ENCODE measurements at regions not wholly inside any gene's neighbourhood (a gene's known extent, or its start where the extent isn't known, plus 50 kb on each side); places are given as distances from the start of the nearest gene placed in this dataset.

DNA sequence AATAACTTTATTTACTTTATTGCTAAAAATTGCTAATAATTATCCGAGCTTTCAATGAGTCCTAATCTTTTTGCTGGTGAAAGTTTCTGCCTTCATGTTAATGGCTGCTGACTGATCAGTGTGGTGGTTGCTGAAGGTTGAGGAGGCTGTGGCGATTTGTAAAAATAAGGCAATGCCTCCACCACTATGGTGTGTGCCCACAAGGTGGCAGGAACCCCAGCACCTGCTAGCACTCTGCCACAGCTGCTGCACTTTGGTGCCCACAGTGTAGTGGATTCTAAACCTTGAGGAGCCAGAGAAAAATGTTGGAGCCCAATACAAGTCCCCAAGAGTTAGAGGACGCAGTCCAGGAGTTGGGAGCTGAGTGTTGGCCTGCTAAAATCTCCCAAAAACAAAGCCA lies 1237.1 kb downstream of the PCDH19 start:
- no peaks in the 10 kb centered on the region for H3K36me3 Mint-ChIP-seq
- ChIA-PET CTCF (no interaction called here), POLR2A (no interaction called here)
- no peaks in the 10 kb centered on the region for H3K27me3 Mint-ChIP-seq
- intact Hi-C loops (cut with micrococcal nuclease), result no loop called here
- H3K27ac Mint-ChIP-seq, result no peak overlapping the region
- no peaks in the 10 kb centered on the region for H3K4me1 Mint-ChIP-seq (ENCODE audit: low read depth)
- no peak overlapping the region for H3K4me3 Mint-ChIP-seq
- no peaks in the 10 kb centered on the region for H3K9me3 Mint-ChIP-seq
- DNase-seq, result no peak

DNA sequence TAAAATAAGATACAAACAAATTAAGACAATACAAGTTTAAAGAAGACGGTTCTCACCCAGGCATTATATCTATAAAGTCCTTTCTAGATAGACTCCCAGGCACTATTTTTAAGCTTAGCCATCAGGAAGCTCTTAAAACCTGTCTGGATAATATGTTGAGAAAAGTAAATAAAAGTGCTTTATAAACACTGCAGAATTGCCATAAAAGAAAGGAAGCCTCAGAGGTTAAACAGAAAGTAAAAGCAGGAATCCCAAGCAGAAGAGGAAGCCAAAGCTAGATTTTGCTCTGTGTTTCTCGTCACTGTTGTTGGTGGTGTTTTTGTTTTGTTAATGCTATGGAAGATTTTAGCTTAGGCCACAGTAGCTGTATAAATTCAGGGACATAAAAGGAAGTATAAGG lies 1267.3 kb downstream of the PCDH19 start:
- ChIA-PET POLR2A (no interaction called here), CTCF (no interaction called here)
- DNase-seq, result no peak
- peaks cover 10% of the 10 kb centered on the region for H3K9me3 Mint-ChIP-seq
- H3K27me3 Mint-ChIP-seq, result no peaks in the 10 kb centered on the region
- H3K4me3 Mint-ChIP-seq, result no peak overlapping the region
- H3K36me3 Mint-ChIP-seq, result no peaks in the 10 kb centered on the region
- no peaks in the 10 kb centered on the region for H3K4me1 Mint-ChIP-seq (ENCODE audit: low read depth)
- H3K27ac Mint-ChIP-seq, result no peak overlapping the region
- intact Hi-C loops (cut with micrococcal nuclease), result no loop called here

DNA sequence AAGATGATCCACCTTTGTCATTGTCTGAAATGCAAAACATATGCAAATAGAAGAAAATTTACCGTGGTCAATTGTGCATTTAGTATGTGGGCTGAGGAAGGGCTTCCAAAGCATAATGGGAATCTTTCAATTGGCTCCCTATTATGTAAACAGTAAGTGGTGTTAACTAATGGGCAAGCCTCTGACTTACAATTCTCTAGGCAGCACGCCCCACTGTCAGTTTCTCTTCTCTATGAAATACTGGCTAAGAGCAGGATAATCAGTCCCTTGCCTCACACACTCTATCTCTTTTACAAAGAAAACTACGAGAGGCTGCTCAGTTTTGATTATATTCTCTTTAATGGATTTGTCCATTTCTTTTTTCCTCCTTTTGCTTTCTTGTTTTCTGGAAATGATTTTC lies 1272.6 kb downstream of the PCDH19 start:
- Mint-ChIP-seq H3K4me3 (no peak overlapping the region), H3K27me3 (no peaks in the 10 kb centered on the region), H3K4me1 (ENCODE audit: low read depth) (no peaks in the 10 kb centered on the region), H3K9me3 (no peaks in the 10 kb centered on the region), H3K36me3 (no peaks in the 10 kb centered on the region), H3K27ac (no peak overlapping the region)
- DNase-seq, result no peak
- POLR2A ChIA-PET, result no interaction called here
- intact Hi-C loops (cut with micrococcal nuclease), result no loop called here
- CTCF ChIA-PET, result no interaction called here

DNA sequence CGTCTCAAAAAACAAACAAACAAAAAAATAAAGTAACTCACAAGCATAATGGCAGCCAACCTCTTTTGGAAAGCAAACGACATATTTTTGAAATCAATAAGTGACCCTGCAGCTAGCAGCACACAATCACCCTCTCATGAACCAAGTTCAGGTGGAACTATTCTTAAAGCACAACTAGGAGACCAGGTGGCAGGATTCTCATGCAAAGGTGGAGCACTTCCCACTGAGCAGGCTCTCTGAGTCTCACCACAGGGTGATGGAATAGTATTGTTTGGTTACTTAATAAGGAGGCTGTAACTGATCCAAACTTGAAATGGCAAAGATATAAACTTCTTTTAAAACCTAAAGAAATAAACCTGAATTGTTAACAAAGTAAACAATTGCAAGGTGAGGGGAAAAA lies 1293.1 kb downstream of the PCDH19 start:
- no peak overlapping the region for H3K4me3 Mint-ChIP-seq
- H3K27me3 Mint-ChIP-seq, result no peaks in the 10 kb centered on the region
- H3K27ac Mint-ChIP-seq, result no peak overlapping the region
- no peaks in the 10 kb centered on the region for H3K36me3 Mint-ChIP-seq
- POLR2A ChIA-PET, result no interaction called here
- CTCF ChIA-PET, result no interaction called here
- no peak for DNase-seq
- no peaks in the 10 kb centered on the region for H3K9me3 Mint-ChIP-seq
- no peaks in the 10 kb centered on the region for H3K4me1 Mint-ChIP-seq (ENCODE audit: low read depth)
- intact Hi-C loops (cut with micrococcal nuclease), result no loop called here

DNA sequence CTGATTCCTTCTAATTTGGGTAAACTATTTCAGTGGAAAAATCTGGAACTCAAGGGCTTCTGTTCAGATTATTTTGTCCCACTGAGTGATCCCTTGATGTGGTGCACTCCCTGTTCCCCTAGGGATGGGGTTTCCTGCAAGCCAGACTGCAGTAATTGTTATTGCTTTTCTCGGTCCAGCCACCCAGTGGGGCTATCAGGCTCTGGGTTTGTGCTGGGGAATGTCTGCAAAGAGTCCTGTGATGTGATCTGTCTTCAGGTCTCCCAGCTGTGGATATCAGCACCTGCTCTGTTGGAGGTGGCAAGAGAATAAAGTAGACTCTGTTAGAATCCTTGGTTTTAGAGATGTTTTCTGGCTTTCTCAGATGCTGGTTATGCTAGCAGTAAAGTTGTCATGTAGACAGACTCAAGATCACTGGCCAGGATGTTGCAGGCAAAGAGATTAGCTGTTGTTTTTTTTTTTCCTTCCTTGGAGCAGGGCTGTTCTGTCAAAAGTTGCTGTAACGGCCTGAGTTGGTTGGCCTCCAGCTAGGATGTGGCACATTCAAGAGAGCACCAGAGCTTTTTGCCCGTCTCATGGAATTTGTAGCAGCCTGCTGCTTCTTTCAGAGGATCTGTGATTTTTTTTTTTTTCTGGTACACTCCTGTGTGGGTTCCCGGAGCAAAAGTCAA lies 1314.0 kb downstream of the PCDH19 start:
- intact Hi-C loops (cut with micrococcal nuclease), result no loop called here
- Mint-ChIP-seq H3K27ac (no peak overlapping the region), H3K27me3 (no peaks in the 10 kb centered on the region), H3K9me3 (peaks cover 4% of the 10 kb centered on the region), H3K4me3 (no peak overlapping the region), H3K4me1 (ENCODE audit: low read depth) (no peaks in the 10 kb centered on the region), H3K36me3 (no peaks in the 10 kb centered on the region)
- CTCF ChIA-PET, result no interaction called here
- POLR2A ChIA-PET, result no interaction called here
- no peak for DNase-seq

DNA sequence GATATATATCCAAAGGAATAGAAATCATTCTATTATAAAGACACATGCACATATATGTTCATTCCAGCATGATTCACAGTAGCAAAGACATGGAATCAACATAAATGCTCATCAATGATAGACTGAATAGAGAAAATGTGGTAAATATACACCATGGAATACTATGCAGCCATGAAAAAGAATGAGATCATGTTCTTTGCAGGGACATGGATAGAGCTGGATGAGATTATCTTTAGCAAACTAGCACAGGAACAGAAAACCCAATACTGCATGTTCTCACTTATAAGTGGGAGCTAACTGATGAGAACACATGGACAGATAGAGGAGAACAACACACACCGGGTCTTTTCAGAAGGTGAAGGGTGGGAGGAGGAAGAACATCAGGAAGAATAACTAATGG lies 1318.6 kb downstream of the PCDH19 start:
- ChIA-PET CTCF (no interaction called here), POLR2A (no interaction called here)
- intact Hi-C loops (cut with micrococcal nuclease), result no loop called here
- Mint-ChIP-seq H3K27me3 (no peaks in the 10 kb centered on the region), H3K36me3 (no peaks in the 10 kb centered on the region), H3K9me3 (peaks cover 20% of the 10 kb centered on the region), H3K4me3 (no peak overlapping the region), H3K4me1 (ENCODE audit: low read depth) (no peaks in the 10 kb centered on the region), H3K27ac (no peak overlapping the region)
- DNase-seq, result no peak

DNA sequence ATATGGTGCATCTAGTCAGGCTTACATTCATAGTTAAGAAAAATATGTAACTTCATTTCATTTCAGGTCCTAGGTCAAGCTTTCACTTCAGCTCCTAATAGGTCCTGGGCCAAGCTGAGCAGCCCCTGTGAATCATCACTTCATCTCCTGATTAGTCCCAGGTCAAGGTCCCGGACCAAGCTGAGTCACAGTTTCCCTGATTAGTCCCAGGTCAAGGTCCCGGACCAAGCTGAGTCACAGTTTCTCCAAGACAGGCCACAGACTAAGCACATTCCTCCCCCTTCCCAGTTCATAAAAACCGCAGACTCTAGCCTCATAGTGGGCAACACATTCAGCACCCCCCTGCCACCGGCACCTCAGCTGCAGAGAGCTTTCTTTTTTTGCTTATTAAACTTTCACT lies 1331.8 kb downstream of the PCDH19 start:
- intact Hi-C loops (cut with micrococcal nuclease), result no loop called here
- POLR2A ChIA-PET, result no interaction called here
- CTCF ChIA-PET, result no interaction called here

DNA sequence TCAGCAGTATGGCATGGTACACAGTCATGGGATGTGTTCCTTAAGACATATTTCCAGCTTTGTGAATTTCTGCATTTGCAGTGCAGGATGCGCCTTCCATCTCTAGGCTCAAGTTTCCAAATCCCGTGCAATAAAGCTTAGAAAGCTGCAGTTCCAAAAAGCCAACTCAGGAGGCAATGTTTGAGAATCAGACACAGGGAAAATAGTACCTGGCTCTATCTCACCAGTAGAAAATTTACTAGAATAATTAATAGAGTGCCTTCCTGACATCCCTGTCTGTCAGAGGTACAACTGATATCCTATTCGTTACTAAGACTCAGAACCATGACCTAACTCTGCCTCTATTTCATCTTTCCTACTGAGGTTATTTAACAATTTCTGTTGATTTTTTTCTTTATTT lies 1333.0 kb downstream of the PCDH19 start:
- H3K27ac Mint-ChIP-seq, result no peak overlapping the region
- CTCF ChIA-PET, result no interaction called here
- no peaks in the 10 kb centered on the region for H3K4me1 Mint-ChIP-seq (ENCODE audit: low read depth)
- intact Hi-C loops (cut with micrococcal nuclease), result no loop called here
- DNase-seq, result no peak
- no peak overlapping the region for H3K4me3 Mint-ChIP-seq
- H3K36me3 Mint-ChIP-seq, result no peaks in the 10 kb centered on the region
- no peaks in the 10 kb centered on the region for H3K9me3 Mint-ChIP-seq
- no peaks in the 10 kb centered on the region for H3K27me3 Mint-ChIP-seq
- POLR2A ChIA-PET, result no interaction called here

More for the DNA sequence above, 1331.8 kb downstream of the PCDH19 start:
- H3K4me3 Mint-ChIP-seq, result no peak overlapping the region
- H3K27ac Mint-ChIP-seq, result no peak overlapping the region
- H3K4me1 Mint-ChIP-seq (ENCODE audit: low read depth), result no peaks in the 10 kb centered on the region
- no peaks in the 10 kb centered on the region for H3K9me3 Mint-ChIP-seq
- H3K36me3 Mint-ChIP-seq, result no peaks in the 10 kb centered on the region
- no peak for DNase-seq
- H3K27me3 Mint-ChIP-seq, result no peaks in the 10 kb centered on the region

DNA sequence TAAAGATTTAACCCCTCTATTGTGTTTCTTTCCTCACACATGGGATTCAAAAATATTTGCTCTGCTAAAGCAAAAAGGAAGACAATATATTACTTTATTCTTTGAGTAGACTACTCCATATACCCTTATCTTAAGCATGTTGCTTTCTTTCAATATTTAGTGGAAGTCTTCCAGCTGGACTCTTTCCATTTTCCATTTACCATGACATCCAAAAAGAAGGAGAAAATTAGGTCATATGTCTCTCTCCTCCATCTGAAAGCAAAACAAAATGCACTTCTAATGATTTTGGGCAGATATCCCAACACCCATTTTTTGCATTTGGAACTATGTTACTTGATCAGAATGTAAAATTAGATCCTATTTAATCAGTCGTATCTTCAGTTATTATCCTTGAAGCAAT lies 1336.5 kb downstream of the PCDH19 start:
- H3K9me3 Mint-ChIP-seq, result peaks cover 5% of the 10 kb centered on the region
- intact Hi-C loops (cut with micrococcal nuclease), result no loop called here
- H3K27ac Mint-ChIP-seq, result no peak overlapping the region
- no peaks in the 10 kb centered on the region for H3K36me3 Mint-ChIP-seq
- no peak for DNase-seq
- no peak overlapping the region for H3K4me3 Mint-ChIP-seq
- CTCF ChIA-PET, result no interaction called here
- no peaks in the 10 kb centered on the region for H3K27me3 Mint-ChIP-seq
- H3K4me1 Mint-ChIP-seq (ENCODE audit: low read depth), result no peaks in the 10 kb centered on the region
- POLR2A ChIA-PET, result no interaction called here

DNA sequence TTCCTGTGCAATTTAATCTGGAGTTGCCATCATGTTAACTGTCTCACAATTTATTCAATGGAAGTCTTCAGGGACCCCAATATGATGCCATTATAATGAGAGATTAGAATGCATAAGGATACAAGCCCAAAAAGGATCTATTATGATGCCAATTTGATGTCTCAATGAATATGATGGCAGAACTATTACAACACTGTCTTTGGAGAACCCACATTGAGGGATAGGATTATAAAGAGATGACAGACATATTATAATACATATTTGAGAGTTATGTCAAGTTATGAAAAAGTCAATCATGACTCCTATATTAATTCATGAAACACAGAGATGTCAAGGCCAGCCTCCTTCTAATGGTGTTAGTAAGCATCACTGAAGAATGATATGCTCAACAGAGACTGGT lies 1358.4 kb downstream of the PCDH19 start:
- ChIA-PET CTCF (no interaction called here), POLR2A (no interaction called here)
- no peak for DNase-seq
- Mint-ChIP-seq H3K9me3 (no peaks in the 10 kb centered on the region), H3K4me1 (ENCODE audit: low read depth) (no peaks in the 10 kb centered on the region), H3K36me3 (no peaks in the 10 kb centered on the region), H3K27ac (no peak overlapping the region), H3K4me3 (no peak overlapping the region), H3K27me3 (no peaks in the 10 kb centered on the region)
- intact Hi-C loops (cut with micrococcal nuclease), result no loop called here

DNA sequence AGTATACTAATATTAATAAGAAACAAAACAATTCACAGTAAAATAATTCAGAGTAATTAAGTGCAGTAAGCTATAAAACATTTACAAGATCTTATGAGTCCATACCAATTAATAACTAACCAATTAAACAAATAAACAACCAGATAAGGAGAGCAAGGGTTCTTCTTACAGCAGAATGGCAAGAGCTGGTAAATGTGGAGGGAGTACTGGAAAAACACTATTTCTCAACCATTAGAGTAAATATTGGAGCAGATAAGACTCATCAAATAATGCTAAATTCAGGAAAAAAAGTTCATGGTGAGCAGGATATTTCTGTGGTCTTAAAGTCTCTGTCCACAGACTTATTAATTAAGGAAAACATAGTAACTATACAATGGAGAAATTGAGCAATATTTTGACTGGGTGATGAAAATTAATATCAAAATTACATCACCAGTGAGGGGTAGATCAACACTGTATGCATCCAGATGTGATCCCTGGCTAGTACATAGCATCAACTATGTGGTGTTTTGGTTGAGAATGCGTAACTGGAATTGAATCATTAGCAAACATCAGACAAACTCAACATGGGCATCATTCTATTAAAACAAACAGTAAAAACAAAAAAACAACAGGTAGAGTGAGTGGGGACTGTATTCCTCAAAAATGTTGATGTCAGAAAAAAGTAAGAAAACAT lies 1376.7 kb downstream of the PCDH19 start:
- H3K4me1 Mint-ChIP-seq (ENCODE audit: low read depth), result no peaks in the 10 kb centered on the region
- H3K27me3 Mint-ChIP-seq, result no peaks in the 10 kb centered on the region
- intact Hi-C loops (cut with micrococcal nuclease), result no loop called here
- DNase-seq, result no peak
- no peaks in the 10 kb centered on the region for H3K36me3 Mint-ChIP-seq
- CTCF ChIA-PET, result no interaction called here
- no peak overlapping the region for H3K27ac Mint-ChIP-seq
- no peak overlapping the region for H3K4me3 Mint-ChIP-seq
- POLR2A ChIA-PET, result no interaction called here
- H3K9me3 Mint-ChIP-seq, result no peaks in the 10 kb centered on the region

DNA sequence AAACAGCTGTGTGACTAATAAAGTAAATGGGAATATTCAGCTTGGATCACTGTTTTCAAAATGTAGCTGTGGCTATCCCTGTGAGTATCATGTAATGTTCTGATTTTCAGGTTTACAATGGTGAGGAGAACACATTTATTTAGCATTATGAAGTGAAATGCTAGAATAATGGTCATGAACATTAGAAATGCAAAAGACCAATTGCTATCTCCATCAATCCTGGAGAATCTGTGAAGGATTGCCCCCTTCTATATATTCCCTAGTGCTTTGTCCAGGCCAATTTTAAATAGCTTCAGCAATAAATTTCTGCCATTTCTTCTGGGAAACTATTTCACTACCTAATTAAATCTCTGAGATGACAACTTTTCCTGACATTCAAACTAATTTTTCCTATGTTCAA lies 1399.1 kb downstream of the PCDH19 start:
- ChIA-PET POLR2A (no interaction called here), CTCF (no interaction called here)
- Mint-ChIP-seq H3K27me3 (no peaks in the 10 kb centered on the region), H3K4me1 (ENCODE audit: low read depth) (no peaks in the 10 kb centered on the region), H3K9me3 (no peaks in the 10 kb centered on the region), H3K36me3 (no peaks in the 10 kb centered on the region), H3K4me3 (no peak overlapping the region), H3K27ac (no peak overlapping the region)
- no peak for DNase-seq
- intact Hi-C loops (cut with micrococcal nuclease), result no loop called here

DNA sequence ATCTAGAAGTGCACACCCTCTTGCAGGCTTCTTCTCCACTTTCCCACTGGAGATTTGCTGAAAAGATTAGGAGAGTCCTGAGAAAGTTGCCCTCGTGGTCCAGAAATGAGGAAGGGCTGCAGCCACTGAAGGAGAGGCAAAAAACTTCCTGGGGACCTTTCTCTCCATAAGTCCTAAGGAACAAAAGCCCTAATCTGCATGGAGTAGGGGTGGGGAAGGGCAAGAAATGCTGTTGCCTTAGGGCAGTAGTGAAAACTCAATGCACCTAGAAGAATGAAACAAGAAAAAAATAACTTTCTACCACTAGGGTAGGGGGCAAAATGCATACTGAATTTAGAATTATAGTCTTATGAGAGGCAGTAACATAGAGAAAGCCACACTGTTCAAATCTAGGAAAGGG lies 1408.8 kb downstream of the PCDH19 start:
- POLR2A ChIA-PET, result no interaction called here
- intact Hi-C loops (cut with micrococcal nuclease), result no loop called here
- CTCF ChIA-PET, result no interaction called here
- Mint-ChIP-seq H3K9me3 (peaks cover 11% of the 10 kb centered on the region), H3K4me3 (no peak overlapping the region), H3K36me3 (no peaks in the 10 kb centered on the region), H3K27ac (no peak overlapping the region), H3K27me3 (no peaks in the 10 kb centered on the region), H3K4me1 (ENCODE audit: low read depth) (no peaks in the 10 kb centered on the region)
- DNase-seq, result no peak
